ENCODE measurements at regions not wholly inside any gene's neighbourhood (a gene's known extent, or its start where the extent isn't known, plus 50 kb on each side); places are given as distances from the start of the nearest gene placed in this dataset.

DNA sequence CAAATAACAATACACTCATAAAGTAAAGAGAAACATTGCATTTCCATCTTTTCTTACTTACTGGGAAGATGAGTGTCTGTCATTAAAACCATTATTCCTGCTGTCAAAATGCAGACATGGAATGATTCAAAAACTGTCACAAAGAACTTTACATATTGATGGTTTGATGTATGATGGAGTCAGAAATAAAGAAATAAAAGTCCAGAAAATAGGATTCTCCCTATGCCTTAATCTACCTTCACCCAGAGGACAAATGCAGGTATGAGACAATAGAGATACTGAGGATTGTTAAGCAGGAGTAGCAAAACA lies 656.1 kb downstream of the TBC1D4 start:
- TF ChIP-seq CTCF (IDR thresholded peaks at IDR 0.05; ENCODE audit: low read length) (no peak), EZH2 (IDR thresholded peaks at IDR 0.05; ENCODE audit: borderline replicate concordance, low read length) (no peak)

All from OCI-LY1 (cell line).